H7 (cell line): ENCODE measurements at regions not wholly inside any gene's neighbourhood (a gene's known extent, or its start where the extent isn't known, plus 50 kb on each side); places are given as distances from the start of the nearest gene placed in this dataset.
"Not testable (repeated sequence)": the region's sequence is repeated elsewhere in the genome, so short reads cannot be mapped to it uniquely, and the experiment has no call there.

Source experiments
- DNase-seq: peaks from one replicate; pipeline ENCODE4 v3.0.0; 2012
- H3K27me3 ChIP-seq: 2 replicates; pipeline ENCODE4 v1.6.0; 2011; ENCODE audit warnings: mild to moderate bottlenecking, low read length; ENCODE audit not compliant: control insufficient read depth, insufficient read depth
- H3K36me3 ChIP-seq: replicated peaks from 2 replicates; pipeline ENCODE4 v1.5.1; 2011; ENCODE audit warnings: low read length; ENCODE audit not compliant: control insufficient read depth, insufficient read depth
- H3K4me3 ChIP-seq: 2 replicates; pipeline ENCODE4 v1.5.1; 2011; ENCODE audit warnings: low read depth, mild to moderate bottlenecking, control low read depth, low read length, moderate library complexity; ENCODE audit not compliant: insufficient read depth

DNA sequence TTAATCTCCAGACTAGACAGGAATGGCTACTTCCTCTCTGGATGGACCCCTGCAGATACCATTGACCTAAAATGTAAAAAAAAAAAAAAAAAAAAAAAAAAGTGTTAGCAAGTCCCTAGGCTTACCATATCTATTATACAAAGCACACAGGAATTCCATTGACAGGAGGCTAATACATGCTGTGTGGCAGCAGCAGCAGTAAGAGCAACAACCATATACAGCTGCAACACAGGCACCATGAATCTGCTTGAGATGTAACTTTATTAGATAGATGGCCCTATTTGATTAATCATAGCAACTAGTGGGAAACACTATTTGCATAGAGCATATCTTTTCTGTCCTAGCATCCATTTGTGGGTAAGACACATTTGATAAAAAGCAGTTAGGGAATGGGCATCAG lies 1447.1 kb downstream of the FAM181B start:
- H3K4me3 ChIP-seq, result no peak overlapping the region
- peak; percentile 14 for DNase-seq
- H3K36me3 ChIP-seq, result no peaks in the 10 kb centered on the region
- no peaks in the 10 kb centered on the region for H3K27me3 ChIP-seq

DNA sequence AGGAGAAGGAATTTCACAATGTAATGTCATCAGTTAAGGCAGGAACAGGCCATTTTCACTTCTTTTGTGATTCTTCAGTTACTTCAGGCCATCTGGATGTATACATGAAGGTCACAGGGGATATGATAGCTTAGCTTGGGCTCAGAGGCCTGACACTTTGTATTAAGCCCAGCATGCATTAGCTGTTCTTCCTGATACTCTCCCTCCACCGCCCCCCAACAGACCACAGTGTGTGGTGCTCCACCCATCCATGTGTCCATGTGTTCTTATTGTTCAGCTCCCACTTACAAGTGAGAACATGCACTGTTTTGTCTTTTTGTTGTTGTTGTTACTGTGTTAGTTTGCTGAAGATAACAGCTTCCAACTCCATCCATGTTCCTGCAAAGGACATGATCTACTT lies 1453.4 kb downstream of the FAM181B start:
- not testable (repeated sequence) for DNase-seq, H3K4me3 ChIP-seq, H3K27me3 ChIP-seq

DNA sequence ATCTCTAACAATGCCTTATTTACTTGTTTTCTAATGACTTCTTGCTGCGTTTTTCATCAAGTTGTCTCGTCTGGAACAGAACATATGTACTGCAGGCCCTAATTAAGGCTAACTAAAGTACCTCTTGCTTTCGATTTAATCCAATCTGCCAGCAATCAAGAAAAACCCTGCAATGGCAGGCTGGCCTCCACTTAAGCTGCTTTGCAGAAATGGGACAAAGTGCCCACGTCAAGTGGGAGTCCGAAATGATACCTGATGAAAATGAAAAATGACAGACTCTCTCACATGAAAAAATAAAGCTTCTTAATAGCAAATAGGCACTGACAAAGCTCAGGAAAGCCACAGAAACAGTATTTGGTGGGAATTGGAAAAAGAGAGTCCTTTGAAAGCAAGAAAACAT lies 1454.7 kb downstream of the FAM181B start:
- no peak overlapping the region for H3K4me3 ChIP-seq
- no peaks in the 10 kb centered on the region for H3K27me3 ChIP-seq
- no peaks in the 10 kb centered on the region for H3K36me3 ChIP-seq
- DNase-seq, result no peak

More for the DNA sequence above, 1453.4 kb downstream of the FAM181B start:
- H3K36me3 ChIP-seq, result not testable (repeated sequence)

DNA sequence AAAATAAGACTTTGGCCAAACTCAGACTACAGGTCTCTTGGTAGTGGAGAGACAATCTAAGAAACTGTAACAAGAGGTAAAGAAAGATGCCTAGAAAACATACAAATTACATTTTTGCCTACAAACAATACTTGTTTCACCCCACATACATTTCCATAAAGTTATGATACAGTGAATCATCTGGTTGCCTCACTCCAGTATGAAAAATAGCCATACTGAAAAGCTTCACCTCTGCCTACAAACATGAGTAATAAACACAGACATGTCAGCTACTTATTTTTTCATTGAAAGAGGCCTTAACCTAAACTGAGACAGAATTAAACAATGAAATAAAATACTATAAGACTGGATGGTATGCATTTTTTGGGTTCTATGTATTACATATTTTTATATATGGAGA lies 1463.0 kb downstream of the FAM181B start:
- H3K27me3 ChIP-seq, result no peaks in the 10 kb centered on the region
- no peak for DNase-seq
- H3K36me3 ChIP-seq, result no peaks in the 10 kb centered on the region
- H3K4me3 ChIP-seq, result no peak overlapping the region

DNA sequence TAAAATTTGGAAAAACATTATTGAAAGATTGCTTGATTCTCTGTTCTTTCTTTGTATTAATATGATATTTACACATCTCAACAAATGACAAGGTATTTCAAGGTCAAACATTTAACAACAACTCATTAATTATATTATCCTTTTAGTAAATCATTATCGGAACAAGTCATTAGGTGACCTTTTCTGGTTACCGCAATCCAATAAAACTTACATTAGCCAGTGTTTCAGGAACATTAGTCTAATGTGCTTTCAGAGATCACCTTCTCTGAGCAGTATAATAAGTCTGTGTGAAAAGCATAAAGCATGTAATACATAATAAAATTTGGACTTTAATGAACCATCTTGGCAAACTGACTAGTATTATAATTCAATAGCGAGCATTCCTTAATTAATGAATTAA lies 1466.4 kb downstream of the FAM181B start:
- no peak overlapping the region for H3K4me3 ChIP-seq
- no peak for DNase-seq
- H3K36me3 ChIP-seq, result no peaks in the 10 kb centered on the region
- H3K27me3 ChIP-seq, result no peaks in the 10 kb centered on the region

DNA sequence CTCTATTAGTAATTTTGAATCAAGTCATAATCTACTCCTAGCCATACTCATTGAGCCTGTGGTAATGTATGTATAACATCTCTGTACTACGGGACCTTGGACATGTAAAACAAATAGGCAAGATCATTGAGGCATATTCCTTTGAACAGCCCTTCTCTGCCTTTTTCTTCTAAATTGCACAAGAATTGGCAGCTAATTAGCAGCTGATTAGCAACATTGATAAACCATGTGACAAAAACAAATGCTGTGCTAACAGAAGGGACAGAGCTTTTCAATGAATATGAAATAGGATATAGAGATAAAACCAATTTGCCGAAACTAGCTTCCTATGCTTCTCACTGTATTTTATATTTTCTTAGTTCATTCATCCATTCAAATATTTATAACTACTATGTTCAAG lies 1474.2 kb downstream of the FAM181B start:
- Histone ChIP-seq H3K27me3 (no peaks in the 10 kb centered on the region), H3K36me3 (no peaks in the 10 kb centered on the region), H3K4me3 (no peak overlapping the region)
- no peak for DNase-seq

DNA sequence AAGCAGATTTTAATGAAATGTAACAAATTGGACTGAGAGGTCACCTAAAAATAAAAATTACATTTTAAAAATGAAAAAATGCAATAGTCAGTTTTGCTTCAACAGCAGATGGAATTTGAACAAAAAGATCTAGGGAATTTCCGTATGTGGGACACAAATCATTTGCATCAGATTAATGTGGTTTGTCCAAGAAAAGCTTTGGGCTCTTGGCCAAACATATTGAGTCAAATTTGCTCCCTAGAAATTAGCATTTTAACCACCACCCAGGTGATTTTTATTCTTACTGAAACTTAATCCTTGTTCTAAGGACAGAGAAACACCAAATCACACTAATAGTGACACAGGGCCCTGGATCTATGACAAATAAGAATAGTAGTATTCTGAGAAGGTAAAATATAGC lies 1477.8 kb downstream of the FAM181B start:
- no peaks in the 10 kb centered on the region for H3K36me3 ChIP-seq
- no peak overlapping the region for H3K4me3 ChIP-seq
- no peak for DNase-seq
- H3K27me3 ChIP-seq, result no peaks in the 10 kb centered on the region

DNA sequence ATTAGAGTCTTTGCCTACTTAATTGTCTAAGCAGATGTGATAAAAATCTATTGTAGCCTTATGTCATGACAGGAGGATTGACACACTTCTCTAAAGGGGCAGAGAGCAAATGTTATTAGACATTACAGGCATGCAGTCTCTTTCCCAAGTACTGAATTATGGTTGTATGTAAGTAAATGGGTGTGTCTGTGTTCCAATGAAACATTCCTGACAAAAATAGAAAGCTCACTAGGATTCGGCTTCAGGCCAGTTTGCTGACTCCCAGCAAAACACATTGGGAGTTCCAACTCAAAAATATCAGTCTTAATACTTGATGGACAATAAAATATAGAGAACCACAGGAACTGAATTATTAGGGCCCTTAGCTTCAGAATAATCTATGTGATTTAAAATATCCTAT lies 1480.4 kb downstream of the FAM181B start:
- DNase-seq, result no peak
- no peak overlapping the region for H3K4me3 ChIP-seq
- H3K36me3 ChIP-seq, result no peaks in the 10 kb centered on the region
- no peaks in the 10 kb centered on the region for H3K27me3 ChIP-seq

DNA sequence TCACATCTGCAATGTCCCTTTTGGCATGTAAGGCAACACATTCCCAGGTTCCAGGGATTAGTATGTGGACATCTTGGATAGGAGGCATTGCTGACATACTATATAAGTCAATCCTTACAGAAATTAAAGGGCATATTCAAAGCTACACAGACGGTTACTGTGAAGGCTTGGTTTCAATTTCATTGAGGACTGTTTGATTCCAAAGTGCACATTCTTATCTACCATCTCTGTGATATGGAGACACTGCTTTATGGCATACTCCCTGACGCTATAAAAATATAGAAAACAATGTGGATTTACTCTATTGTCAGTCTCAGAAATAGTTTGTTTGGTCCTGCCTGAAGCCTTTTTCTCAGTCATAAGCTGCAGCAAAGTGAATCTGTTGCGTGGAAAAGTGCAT lies 1486.7 kb downstream of the FAM181B start:
- no peaks in the 10 kb centered on the region for H3K36me3 ChIP-seq
- DNase-seq, result no peak
- H3K4me3 ChIP-seq, result no peak overlapping the region
- no peaks in the 10 kb centered on the region for H3K27me3 ChIP-seq

DNA sequence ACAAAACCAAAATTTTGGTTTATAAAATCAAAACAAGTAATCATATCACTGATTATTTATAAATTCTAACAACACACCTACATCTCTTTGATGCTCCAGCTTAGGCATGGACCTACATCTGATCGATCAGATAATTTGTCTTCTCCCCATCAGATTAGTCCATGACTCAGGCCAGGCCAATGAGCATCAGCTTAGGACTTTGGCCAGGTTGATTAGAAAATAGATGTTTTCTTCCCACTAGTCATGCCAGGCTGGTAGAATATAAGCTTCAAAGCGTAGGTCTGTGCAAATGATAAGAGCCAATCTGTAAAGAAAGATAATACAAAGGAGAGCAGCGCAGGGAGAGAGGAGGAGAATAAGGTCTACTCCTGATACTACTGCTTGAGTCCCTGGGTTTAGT lies 1487.9 kb downstream of the FAM181B start:
- Histone ChIP-seq H3K36me3 (no peaks in the 10 kb centered on the region), H3K4me3 (no peak overlapping the region), H3K27me3 (no peaks in the 10 kb centered on the region)
- DNase-seq, result no peak

DNA sequence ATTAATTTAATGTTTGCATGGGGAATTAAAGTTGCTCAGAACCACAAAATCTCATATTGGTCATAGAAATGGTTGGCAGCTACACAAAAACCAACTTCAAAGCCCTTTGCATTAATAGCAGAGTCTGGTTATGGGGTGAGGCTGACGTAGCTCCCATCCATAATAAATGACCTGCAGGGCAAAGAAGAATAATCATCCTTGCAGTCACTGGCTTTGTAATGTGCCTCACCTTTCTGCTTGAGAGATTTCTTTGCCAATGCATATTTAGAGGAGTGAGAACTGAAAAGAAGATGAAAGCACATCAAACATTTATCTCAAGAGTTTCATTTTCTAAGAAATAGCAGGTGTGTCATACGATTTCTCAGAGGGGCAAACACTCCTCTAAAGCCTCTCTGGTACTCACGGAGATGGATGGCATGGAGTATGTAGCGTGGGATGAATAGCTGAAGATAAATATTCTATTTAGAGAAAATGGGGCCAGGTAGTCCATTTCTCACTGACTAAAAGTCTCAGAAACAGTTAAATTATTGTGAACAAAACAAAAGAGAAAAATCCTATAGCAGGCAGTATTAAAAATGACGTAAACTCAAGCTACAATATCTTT lies 1491.9 kb downstream of the FAM181B start:
- Histone ChIP-seq H3K27me3 (no peaks in the 10 kb centered on the region), H3K4me3 (no peak overlapping the region), H3K36me3 (no peaks in the 10 kb centered on the region)
- DNase-seq, result no peak

DNA sequence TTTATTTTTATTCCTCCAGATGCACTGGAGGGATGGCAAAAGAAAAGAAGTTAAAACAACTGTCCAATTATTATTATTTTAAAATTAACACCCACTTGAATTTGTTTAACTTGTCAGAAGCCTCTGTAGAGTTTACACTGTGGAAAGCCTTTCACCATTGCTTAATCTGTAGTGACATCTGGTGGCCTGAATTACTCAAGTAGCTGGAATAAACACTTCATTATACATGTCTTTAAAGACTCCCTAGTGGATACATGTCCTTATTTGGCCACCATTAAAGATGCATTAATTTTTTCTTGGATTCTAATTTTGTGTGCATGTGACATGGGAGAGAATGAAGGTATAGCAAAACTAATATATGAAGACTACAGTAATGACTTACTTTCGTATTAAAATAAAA lies 1496.5 kb downstream of the FAM181B start:
- H3K27me3 ChIP-seq, result no peaks in the 10 kb centered on the region
- DNase-seq, result peak; percentile 3
- no peak overlapping the region for H3K4me3 ChIP-seq
- no peaks in the 10 kb centered on the region for H3K36me3 ChIP-seq

DNA sequence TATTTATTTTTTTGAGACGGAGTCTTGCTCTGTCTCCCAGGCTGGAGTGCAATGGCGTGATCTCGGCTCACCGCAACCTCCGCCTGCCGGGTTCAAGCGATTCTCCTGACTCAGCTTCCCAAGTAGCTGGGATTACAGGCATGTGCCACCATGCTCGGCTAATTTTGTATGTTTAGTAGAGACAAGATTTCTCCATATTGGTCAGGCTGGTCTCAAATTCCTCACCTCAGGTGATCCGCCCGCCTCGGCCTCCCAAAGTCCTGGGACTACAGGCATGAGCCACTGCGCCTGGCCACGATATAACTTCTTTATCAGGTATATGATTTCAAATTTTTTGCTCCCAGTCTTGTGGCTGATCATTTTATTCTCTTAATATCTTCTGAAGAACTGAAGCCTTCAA lies 1506.3 kb downstream of the FAM181B start:
- not testable (repeated sequence) for DNase-seq, H3K27me3 ChIP-seq, H3K36me3 ChIP-seq, H3K4me3 ChIP-seq

DNA sequence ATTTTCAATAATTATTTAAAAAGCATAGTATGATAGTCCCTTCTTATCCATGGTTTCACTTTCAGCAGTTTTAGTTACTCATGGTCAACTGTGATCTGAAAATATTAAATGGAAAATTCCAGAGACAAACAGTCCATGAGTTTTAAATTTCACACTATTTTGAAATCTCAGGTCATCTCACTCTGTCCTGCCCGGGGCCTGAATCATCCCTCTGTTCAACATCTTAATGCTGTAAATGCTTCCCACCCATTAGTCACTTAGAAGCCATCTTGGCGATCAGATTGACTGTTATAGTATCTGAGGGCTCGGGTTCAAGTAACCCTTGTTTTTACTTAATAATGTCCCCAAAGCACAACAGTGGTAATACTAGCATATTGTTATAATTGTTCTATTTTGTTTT lies 1509.3 kb downstream of the FAM181B start:
- H3K4me3 ChIP-seq, result no peak overlapping the region
- no peaks in the 10 kb centered on the region for H3K36me3 ChIP-seq
- DNase-seq, result no peak
- no peaks in the 10 kb centered on the region; the same call in 1 of the 2 replicates for H3K27me3 ChIP-seq

DNA sequence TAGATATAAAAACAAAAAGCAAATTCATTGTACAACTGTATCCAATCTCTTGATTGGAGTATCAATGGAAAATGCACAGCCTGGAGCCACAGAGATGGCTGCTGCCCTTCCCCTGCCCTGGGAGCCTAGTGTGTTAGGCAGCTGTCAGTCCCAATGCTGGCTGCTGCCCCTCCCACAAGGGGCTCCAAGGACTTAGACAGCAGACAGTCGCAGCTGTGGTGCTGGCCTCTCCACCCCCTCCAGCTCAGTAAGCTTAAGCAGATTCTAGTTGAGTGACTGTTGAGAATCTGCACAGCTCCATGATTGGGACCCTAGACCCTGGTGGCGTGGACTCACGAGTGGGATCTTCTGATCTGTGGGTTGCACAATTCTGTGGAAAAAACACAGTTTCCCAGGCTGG lies 1511.2 kb downstream of the FAM181B start:
- DNase-seq, result no peak
- Histone ChIP-seq H3K4me3 (no peak overlapping the region), H3K27me3 (no peaks in the 10 kb centered on the region), H3K36me3 (no peaks in the 10 kb centered on the region)
